Activated CD4-positive, alpha-beta T cell treated with anti-CD3 and anti-CD28 coated beads, Interleukin-2, amount 10 ng/mL, durations not matched to agents 24 days and 14 days (primary cell): ENCODE measurements at regions not wholly inside any gene's neighbourhood (a gene's known extent, or its start where the extent isn't known, plus 50 kb on each side); places are given as distances from the start of the nearest gene placed in this dataset.

ENCODE experiments used
- DNase-seq: peaks from one replicate; pipeline ENCODE4 v3.0.0; 2022
- H3K27ac Mint-ChIP-seq: one replicate; pipeline ENCODE4 v1.8.0; 2022; ENCODE audit warnings: mild to moderate bottlenecking, mixed read lengths
- H3K27me3 Mint-ChIP-seq: one replicate; pipeline ENCODE4 v1.8.0; 2022; ENCODE audit warnings: mixed read lengths
- H3K36me3 Mint-ChIP-seq: one replicate; pipeline ENCODE4 v1.8.0; 2022; ENCODE audit warnings: low read depth, mild to moderate bottlenecking, mixed read lengths
- H3K4me1 Mint-ChIP-seq: one replicate; pipeline ENCODE4 v1.8.0; 2021; ENCODE audit warnings: mixed read lengths
- H3K4me3 Mint-ChIP-seq: one replicate; pipeline ENCODE4 v1.8.0; 2022; ENCODE audit warnings: mild to moderate bottlenecking, moderate library complexity, mixed read lengths
- H3K9me3 Mint-ChIP-seq: one replicate; pipeline ENCODE4 v1.8.0; 2021; ENCODE audit warnings: mixed read lengths
- intact Hi-C: fragments of 100-400 bp; cut with micrococcal nuclease; formaldehyde crosslinking; loops from one replicate; pipeline ENCODE4 v1.15.1; 2023

DNA sequence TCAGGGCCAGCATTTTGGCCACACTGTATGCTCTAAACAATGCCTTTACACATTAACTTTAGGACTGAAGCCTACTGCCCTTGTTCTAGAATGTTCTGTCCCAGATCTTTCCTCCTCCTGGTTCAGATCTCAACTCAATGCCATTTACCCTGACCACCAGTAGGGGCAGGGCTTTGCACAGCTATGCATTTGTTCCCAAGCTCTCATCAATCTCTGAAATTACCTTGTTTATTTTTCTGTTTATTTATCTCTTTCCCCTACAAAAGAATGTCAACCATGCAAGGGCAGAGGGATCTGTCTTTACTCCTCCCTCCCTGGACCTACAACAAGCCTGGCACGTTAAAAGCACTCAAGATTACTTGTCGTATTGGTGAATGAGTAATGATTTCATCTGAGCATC is 612.9 kb downstream of the BNC2 start:
- no peaks in the 10 kb centered on the region for H3K36me3 Mint-ChIP-seq
- DNase-seq: no peak
- H3K27me3 Mint-ChIP-seq: no peaks in the 10 kb centered on the region
- intact Hi-C loops: no loop called here
- no peak overlapping the region for H3K4me3 Mint-ChIP-seq
- H3K9me3 Mint-ChIP-seq: no peaks in the 10 kb centered on the region
- peaks cover 4% of the 10 kb centered on the region for H3K4me1 Mint-ChIP-seq
- no peak overlapping the region for H3K27ac Mint-ChIP-seq

DNA sequence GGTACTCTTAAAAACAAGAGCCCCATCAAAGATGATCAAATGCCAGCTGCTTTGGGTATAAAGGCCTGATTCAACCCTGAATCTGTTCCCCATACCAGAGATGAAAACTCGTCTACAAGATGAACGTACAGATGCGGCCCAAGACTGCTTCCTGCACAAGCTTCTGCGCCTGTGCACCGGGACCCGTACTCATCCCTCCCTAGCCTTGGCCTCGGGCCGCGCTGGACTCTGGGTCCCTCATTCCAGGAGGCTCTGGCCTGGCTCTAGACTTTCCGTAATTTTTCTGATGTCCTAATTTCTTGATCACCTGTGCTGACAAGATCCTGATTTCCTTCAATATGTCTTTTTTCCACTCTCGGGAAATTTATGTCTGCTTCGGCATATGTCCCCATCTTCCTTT is 612.3 kb downstream of the BNC2 start:
- H3K36me3 Mint-ChIP-seq: no peaks in the 10 kb centered on the region
- no peak overlapping the region for H3K27ac Mint-ChIP-seq
- DNase-seq: no peak
- intact Hi-C loops: no loop called here
- H3K9me3 Mint-ChIP-seq: no peaks in the 10 kb centered on the region
- no peak overlapping the region for H3K4me3 Mint-ChIP-seq
- H3K27me3 Mint-ChIP-seq: no peaks in the 10 kb centered on the region
- peaks cover 4% of the 10 kb centered on the region for H3K4me1 Mint-ChIP-seq

DNA sequence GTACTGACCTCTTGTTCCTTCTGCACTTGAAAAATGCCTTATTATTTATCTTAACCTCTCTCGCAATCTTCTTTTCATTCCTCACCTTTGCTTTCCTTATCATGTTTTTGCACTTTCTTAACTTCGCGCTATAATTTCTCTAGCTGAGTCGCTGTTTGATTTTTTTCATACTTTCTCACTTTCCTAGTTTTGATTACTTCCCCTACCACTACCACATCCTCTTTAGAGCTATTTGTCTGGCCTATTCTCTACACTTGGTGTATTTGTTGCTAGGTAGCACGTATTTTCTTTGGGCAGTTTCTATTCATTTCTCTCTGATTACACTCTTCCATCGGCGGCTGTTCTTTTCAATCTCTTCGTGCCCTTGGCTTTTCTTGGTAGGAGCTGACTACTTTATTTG is 611.8 kb downstream of the BNC2 start:
- no peak overlapping the region for H3K4me3 Mint-ChIP-seq
- no peak for DNase-seq
- no peaks in the 10 kb centered on the region for H3K27me3 Mint-ChIP-seq
- H3K36me3 Mint-ChIP-seq: no peaks in the 10 kb centered on the region
- H3K27ac Mint-ChIP-seq: no peak overlapping the region
- peaks cover 4% of the 10 kb centered on the region for H3K4me1 Mint-ChIP-seq
- H3K9me3 Mint-ChIP-seq: no peaks in the 10 kb centered on the region
- intact Hi-C loops: no loop called here

DNA sequence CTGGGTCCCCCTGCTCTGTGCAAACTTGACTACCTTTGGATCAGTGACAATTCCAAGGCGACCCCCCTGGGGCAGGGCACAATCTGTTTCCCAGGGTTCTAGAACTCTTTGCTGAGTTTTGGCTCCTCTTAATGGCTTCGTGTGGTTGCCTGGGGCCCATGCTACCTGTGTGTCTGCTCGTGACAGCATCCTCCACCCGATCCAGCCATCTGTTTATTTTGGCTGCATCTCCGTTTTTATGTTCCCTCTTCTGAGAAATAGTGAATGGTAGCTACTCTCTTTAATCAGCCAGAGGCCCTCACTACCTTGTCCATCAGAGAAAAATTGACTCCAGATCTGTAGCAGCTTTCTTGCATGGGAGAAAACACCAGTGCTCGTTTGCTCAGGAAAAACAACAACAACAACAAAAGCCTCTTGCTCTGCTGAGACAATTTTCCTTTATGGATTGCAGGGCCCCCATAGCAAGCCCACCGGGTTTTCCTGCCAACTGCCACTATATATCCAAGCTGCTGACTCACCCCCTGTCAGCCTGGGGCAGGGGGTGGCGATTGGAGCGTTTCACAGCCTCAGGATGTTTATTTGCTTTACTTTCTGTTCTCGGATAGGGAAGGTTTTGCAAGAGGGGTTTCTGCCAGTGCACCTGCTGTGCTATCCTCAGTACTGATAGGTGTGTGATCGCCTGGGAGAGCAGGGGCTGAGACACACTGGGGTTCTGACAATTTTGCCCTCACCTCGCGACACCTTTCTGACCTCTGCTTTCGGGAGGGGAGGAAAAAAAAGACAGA is 607.8 kb downstream of the BNC2 start:
- Mint-ChIP-seq H3K9me3 (no peaks in the 10 kb centered on the region), H3K36me3 (no peaks in the 10 kb centered on the region), H3K4me1 (peaks cover 4% of the 10 kb centered on the region), H3K27ac (no peak overlapping the region), H3K27me3 (no peaks in the 10 kb centered on the region), H3K4me3 (no peak overlapping the region)
- no peak for DNase-seq
- intact Hi-C loops: no loop called here

DNA sequence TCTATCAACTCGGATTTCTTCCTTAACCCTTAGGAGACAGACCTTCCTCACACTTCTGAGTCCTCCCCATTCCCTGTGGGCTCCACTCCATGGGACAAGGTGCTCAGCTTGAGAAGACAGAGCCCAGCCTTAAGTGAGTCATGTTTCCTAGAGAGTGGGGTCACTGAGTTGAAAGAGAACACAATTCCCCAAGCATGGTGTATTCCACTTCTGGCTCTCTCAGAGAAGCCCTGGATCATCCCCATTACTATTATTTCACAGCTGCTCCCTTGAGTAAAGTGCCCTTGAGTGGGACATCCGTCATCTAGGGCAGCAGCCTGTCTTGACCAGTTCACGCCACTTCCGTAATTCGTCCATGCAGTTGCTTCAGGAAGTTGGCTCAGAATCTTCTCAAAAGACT is 604.8 kb downstream of the BNC2 start:
- H3K4me1 Mint-ChIP-seq: no peaks in the 10 kb centered on the region
- H3K27me3 Mint-ChIP-seq: no peaks in the 10 kb centered on the region
- intact Hi-C loops: no loop called here
- H3K4me3 Mint-ChIP-seq: no peak overlapping the region
- no peak for DNase-seq
- no peaks in the 10 kb centered on the region for H3K36me3 Mint-ChIP-seq
- H3K27ac Mint-ChIP-seq: no peak overlapping the region
- H3K9me3 Mint-ChIP-seq: no peaks in the 10 kb centered on the region

DNA sequence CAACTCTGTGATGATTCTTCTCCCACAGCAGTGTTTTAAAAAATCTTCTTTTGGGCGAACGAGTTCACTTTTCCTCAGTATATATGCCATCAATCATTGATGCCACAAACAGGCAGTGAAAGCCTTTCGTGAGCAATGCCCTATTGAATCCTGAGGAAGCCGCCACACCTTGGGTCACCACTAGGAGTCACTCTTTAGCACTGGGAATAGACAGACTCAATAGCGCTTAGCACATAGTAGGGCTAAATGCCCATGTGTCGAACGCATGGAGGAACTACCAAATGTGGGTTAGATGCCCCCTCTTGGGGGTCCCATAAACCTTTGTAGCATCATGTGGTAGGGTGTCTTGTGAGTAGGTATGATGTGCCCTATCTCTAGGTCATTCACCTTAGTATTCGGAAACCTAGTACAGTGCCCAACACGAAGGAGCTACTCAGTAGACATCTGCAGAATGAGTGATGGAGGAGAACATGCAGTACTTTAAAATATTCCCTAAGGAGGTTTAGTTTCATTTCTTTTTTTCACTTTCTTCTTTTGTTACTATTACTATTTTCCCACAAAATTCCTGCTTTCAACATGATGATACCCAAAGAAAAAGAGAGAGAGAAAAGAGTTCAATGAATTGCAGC is 603.7 kb downstream of the BNC2 start:
- no peak overlapping the region for H3K4me3 Mint-ChIP-seq
- no peaks in the 10 kb centered on the region for H3K27me3 Mint-ChIP-seq
- no peak overlapping the region for H3K27ac Mint-ChIP-seq
- intact Hi-C loops: no loop called here
- peak; percentile 56 for DNase-seq
- no peaks in the 10 kb centered on the region for H3K4me1 Mint-ChIP-seq
- no peaks in the 10 kb centered on the region for H3K36me3 Mint-ChIP-seq
- H3K9me3 Mint-ChIP-seq: no peaks in the 10 kb centered on the region

DNA sequence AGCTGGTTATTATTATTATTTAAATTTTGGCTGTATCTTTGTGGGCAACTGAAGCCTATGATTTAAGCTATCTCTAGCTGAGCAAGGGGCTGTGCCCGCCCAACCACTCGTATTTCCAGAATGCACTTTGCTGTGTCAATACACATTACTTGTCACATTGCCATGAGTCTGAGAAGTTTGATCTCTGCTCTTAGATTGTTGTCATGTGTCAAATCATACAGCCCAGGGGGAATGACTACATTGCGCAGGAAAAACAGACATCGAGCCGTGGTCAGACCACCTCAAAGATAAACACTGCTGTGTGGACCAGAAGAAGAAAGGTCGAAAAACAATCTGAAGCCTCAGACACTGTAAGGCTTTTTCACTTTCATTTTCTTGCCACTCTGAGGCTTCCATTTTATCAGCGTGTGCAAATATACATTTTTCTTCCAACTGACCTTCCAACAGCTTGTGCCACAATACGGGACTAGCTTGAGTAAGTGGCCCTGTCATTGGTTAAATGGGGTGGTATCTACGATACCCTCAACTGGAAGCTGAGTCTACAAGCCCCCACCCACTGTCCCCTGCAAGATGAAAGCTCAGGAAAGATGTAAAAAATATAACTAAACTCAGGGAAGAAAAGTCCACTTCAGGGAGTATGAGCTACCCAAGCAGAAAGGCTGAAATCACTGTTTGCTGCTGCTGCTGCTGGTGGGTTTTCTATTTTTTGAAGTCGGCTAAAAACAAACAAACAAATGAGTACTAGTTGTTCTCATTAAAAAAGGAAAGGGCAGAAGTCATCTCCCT is 603.0 kb downstream of the BNC2 start:
- Mint-ChIP-seq H3K36me3 (no peaks in the 10 kb centered on the region), H3K9me3 (no peaks in the 10 kb centered on the region), H3K27me3 (no peaks in the 10 kb centered on the region), H3K27ac (no peak overlapping the region), H3K4me1 (no peaks in the 10 kb centered on the region), H3K4me3 (no peak overlapping the region)
- DNase-seq: no peak
- intact Hi-C loops: no loop called here

DNA sequence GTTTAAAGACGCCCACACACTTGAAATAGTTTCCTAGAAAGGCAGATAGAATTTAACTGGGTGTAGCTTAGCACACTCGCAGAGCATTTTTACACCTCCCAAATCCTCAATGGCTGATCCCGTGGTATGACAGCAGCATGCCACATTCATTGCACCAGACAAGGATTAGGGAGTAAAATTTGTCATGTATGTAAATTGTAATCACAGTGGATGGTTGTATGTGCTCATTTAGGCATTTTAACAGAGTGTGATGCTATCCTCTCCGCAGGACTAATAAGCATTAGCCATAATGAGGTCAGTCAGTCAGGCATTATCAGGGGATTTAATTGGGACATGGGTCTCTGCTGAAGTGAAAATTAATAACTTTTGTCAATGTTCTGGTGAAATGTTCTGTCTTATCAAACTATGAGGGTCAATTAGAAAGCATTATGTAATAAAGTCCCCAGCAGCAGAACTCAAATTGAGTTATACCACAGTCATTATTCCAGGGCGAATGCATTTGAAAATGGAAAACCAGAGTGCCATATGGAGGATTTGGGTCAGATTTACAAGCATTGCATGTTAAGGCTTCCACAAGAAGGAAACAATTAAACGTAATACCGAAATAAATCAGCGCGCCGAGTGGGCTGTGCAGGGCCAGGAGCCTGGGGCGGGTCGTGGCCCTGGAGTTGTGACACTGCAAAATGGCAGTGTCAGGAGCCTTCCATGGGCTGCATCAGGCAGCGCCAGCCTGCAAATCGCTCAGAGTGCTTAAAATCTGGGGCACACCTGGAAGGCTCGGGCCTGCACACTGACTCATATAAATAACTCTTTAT is 602.2 kb downstream of the BNC2 start:
- intact Hi-C loops: no loop called here
- no peak overlapping the region for H3K4me3 Mint-ChIP-seq

DNA sequence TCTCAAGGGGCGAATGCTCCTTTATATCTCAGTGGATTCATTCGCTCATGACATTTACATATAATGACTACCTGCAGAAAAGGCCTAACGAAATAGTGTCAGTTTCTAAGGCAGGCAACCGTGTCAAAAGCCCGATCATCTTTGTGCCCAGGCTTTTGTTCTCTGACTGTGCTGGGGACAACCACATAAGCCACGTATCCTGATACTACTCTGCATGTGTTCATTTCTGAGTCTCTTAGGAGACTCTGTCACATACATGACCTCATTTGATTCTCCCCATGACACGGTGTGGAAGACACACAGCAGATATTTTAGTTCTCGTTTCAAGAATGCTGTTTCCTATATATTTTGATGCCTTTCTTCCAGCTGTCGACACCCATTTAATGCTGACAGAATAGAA is 598.5 kb downstream of the BNC2 start:
- H3K36me3 Mint-ChIP-seq: no peaks in the 10 kb centered on the region
- no peaks in the 10 kb centered on the region for H3K9me3 Mint-ChIP-seq
- H3K27ac Mint-ChIP-seq: no peak overlapping the region
- no peaks in the 10 kb centered on the region for H3K4me1 Mint-ChIP-seq
- no peak for DNase-seq
- intact Hi-C loops: no loop called here
- no peaks in the 10 kb centered on the region for H3K27me3 Mint-ChIP-seq
- no peak overlapping the region for H3K4me3 Mint-ChIP-seq

More for the DNA sequence above, 602.2 kb downstream of the BNC2 start:
- H3K36me3 Mint-ChIP-seq: no peaks in the 10 kb centered on the region
- no peaks in the 10 kb centered on the region for H3K27me3 Mint-ChIP-seq
- DNase-seq: no peak
- no peaks in the 10 kb centered on the region for H3K9me3 Mint-ChIP-seq
- H3K27ac Mint-ChIP-seq: no peak overlapping the region
- H3K4me1 Mint-ChIP-seq: no peaks in the 10 kb centered on the region

DNA sequence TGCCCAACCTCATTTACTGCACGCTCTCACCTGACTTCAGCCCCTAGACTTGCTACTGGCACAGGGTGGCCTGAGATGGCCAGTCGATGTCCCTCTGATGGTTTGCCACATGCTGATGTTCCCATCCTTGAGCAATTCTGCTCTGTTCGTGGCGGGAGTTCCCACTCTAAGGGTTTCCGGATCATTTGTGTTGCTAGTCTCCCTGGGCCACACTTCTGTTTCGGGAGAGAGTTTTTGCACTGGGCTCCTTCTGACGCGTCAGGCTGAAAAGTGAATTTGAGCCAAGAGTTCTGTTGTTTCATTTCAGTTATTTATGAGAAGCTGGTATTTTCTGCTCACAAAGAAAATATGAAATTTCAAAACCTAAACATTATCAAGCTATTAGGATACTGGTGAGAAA is 597.7 kb downstream of the BNC2 start:
- no peaks in the 10 kb centered on the region for H3K36me3 Mint-ChIP-seq
- no peaks in the 10 kb centered on the region for H3K27me3 Mint-ChIP-seq
- no peak overlapping the region for H3K4me3 Mint-ChIP-seq
- H3K27ac Mint-ChIP-seq: no peak overlapping the region
- no peak for DNase-seq
- no peaks in the 10 kb centered on the region for H3K9me3 Mint-ChIP-seq
- no peaks in the 10 kb centered on the region for H3K4me1 Mint-ChIP-seq
- intact Hi-C loops: no loop called here

DNA sequence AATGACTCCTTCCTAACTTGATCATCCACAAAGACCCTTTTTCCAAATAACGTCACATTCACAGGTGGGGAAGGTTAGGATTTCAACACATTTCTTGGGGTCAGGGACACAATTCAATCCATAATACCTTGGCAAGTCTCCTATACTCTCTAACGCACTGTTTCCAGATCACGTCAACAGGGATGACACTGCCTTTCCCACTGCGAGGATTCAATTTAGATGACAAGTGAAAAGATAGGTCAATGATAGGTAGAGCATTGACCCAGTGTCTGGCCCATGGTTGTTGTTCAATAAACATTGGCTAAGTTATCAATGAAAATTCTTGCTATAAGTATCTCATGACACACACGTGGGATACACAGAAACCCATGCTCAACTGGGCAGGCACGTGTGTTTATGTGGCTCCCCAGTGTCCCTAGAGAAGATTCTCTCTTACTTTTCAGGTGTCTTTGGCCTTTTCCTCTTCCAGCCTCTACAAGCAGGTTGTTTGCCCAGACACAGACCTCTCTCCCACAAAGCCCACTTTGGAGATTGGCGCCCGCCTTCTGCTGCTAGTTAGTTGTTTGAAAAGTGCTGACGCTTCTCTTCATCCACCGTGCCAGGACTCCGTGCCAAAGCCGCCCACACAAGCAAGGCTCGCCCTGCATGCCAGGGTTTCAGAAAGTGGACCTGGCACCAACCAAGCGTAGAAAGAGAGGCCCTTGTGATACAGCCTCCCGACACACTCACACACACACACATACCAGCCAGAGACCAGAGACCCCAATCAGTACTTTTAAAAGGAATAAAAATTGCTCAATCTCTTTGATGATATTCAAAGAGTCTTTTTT is 594.5 kb downstream of the BNC2 start:
- no peaks in the 10 kb centered on the region for H3K9me3 Mint-ChIP-seq
- DNase-seq: no peak
- H3K36me3 Mint-ChIP-seq: no peaks in the 10 kb centered on the region
- H3K27me3 Mint-ChIP-seq: no peaks in the 10 kb centered on the region
- intact Hi-C loops: no loop called here
- no peaks in the 10 kb centered on the region for H3K4me1 Mint-ChIP-seq
- H3K4me3 Mint-ChIP-seq: no peak overlapping the region
- H3K27ac Mint-ChIP-seq: no peak overlapping the region

DNA sequence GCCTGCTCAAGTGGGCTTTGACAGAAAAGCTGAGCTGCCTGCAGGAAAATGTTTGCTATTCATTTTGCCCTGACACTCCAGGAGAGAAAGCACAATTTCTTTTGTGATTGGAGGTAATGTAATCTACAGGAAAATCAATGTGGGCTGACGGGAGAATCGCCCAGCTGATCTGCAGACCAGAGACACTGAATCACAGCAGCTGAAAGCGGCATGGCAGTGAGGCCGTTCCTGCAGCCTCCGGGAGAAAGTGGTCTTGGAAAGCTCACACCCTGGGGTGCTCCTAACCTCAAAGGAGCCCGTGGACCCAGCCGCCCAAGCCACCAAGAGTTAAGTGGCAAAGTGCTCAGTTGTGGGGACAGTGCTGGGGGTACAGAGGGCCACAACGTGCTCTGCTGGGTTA is 593.6 kb downstream of the BNC2 start:
- H3K4me1 Mint-ChIP-seq: no peaks in the 10 kb centered on the region
- H3K27ac Mint-ChIP-seq: no peak overlapping the region
- no peaks in the 10 kb centered on the region for H3K36me3 Mint-ChIP-seq
- intact Hi-C loops: no loop called here
- DNase-seq: no peak
- H3K4me3 Mint-ChIP-seq: no peak overlapping the region
- H3K9me3 Mint-ChIP-seq: no peaks in the 10 kb centered on the region
- H3K27me3 Mint-ChIP-seq: no peaks in the 10 kb centered on the region

DNA sequence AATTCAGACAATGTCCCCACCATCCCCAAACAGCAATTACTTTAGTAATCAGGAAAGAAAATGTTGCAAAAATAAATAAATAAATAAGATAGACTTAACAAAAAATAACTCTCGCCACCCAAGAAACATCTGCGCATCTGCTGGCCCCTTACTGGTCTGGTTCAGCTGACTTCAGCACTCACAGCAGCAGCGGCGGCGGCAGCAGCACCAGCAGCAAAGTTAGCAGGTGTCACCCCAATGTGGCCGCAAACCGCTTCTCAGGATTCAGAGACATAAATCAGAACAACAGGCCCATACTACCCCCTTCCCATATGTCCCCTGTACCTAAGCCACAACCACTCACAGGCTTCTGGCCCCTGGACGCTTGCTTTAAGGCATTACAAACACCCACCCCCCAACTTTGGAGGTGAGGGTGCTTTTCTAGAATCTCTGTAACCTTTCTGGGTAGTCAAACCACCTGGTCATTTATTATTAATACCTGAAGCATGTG is 593.0 kb downstream of the BNC2 start:
- Mint-ChIP-seq H3K27ac (no peak overlapping the region), H3K27me3 (no peaks in the 10 kb centered on the region), H3K9me3 (no peaks in the 10 kb centered on the region), H3K4me3 (no peak overlapping the region), H3K4me1 (no peaks in the 10 kb centered on the region), H3K36me3 (no peaks in the 10 kb centered on the region)
- no peak for DNase-seq
- intact Hi-C loops: no loop called here
